ENCODE measurements at regions not wholly inside any gene's neighbourhood (a gene's known extent, or its start where the extent isn't known, plus 50 kb on each side); places are given as distances from the start of the nearest gene placed in this dataset.
"Not testable (repeated sequence)": the region's sequence is repeated elsewhere in the genome, so short reads cannot be mapped to it uniquely, and the experiment has no call there.

DNA sequence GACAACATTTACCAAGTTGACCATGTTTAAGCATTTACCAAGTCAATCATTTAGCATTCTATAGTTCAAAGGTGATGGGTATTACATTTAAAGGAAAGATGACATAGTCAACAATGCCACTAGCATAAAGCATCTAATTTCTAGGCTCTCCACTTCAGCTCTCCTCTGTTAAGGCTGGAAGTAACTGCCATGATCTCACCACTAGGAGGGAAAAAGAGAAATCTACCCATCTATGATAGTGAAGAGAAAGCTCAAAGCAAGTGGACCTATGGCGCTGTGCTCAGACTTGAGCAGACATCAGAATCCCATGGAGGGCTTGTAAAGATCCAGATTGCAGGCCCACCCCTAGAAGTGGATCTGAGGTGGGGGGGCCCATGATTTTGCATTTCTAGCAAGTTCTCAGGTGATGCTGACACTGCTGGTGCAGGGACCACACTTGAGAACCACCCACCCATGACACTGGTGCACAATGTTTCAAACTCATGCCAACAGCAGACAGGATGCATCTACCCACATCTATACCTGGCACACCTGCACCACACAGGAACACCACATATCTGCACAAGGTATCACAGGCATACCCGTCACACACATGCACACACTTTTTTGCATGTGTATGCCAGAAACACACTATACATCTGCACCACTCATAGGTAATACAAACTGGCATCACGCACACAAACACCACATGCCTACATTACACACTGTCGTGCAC, 392.9 kb upstream of the RUNX1 start:
- Histone ChIP-seq H3K4me3 (ENCODE audit: low read depth, low read length) (no peak overlapping the region), H3K9me3 (ENCODE audit: control insufficient read depth, insufficient read depth, low read length) (no peaks in the 10 kb centered on the region), H3K4me1 (ENCODE audit: control insufficient read depth, insufficient read depth, low read length) (no peaks in the 10 kb centered on the region; the same call in 1 of the 2 replicates), H3K27ac (ENCODE audit: low read depth, low read length) (no peak overlapping the region), H3K36me3 (ENCODE audit: control insufficient read depth, insufficient read depth, low read length) (no peaks in the 10 kb centered on the region), H3K27me3 (ENCODE audit: control insufficient read depth, insufficient read depth, low read length) (no peaks in the 10 kb centered on the region), H3K9ac (ENCODE audit: low read depth, low read length) (no peak overlapping the region)

DNA sequence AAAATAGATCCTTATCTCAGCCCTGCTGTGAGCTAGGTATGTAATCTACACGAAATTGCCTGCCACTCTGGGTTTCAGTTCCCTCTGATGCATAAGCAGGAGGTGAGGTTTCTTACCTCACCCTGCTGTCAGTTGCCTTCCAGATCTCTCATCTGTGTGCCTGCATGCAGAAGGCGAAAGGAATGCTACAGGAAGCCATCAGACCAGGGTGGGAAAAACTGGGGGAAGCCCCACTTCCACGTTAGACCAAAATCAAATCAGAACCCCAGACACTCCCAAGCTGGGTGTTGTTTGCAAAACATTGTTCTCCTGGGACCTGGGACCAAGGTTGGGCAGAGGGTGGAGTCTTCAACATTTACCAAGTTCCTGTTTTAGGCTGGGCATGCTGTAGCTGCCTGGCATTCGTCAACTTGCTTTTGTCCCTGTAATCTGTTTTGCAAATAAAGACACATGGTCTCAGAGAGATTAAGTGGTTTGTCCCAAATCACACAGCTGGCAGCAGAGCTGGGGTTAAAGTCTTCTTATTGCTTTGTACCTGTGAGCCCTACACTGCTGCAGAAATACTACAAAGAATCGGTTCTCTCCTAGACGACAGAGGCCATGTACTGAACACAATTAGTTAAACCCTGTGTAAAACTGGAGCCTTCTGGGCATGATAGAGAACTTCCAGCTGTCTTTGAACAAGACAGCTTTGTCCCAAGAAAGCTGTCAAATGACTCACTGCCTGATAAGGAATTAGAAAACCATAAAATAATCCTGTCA, 389.7 kb upstream of the RUNX1 start:
- Histone ChIP-seq H3K4me3 (ENCODE audit: low read depth, low read length) (no peak overlapping the region), H3K9ac (ENCODE audit: low read depth, low read length) (no peak overlapping the region), H3K27me3 (ENCODE audit: control insufficient read depth, insufficient read depth, low read length) (no peaks in the 10 kb centered on the region), H3K4me1 (ENCODE audit: control insufficient read depth, insufficient read depth, low read length) (no peaks in the 10 kb centered on the region; the same call in 1 of the 2 replicates), H3K27ac (ENCODE audit: low read depth, low read length) (no peak overlapping the region), H3K36me3 (ENCODE audit: control insufficient read depth, insufficient read depth, low read length) (no peaks in the 10 kb centered on the region), H3K9me3 (ENCODE audit: control insufficient read depth, insufficient read depth, low read length) (peaks cover 8% of the 10 kb centered on the region; the same call in 1 of the 2 replicates)

- Histone ChIP-seq H3K27me3 (ENCODE audit: control insufficient read depth, insufficient read depth, low read length) (no peaks in the 10 kb centered on the region), H3K4me3 (ENCODE audit: low read depth, low read length) (no peak overlapping the region), H3K4me1 (ENCODE audit: control insufficient read depth, insufficient read depth, low read length) (no peaks in the 10 kb centered on the region; the same call in 1 of the 2 replicates), H3K9me3 (ENCODE audit: control insufficient read depth, insufficient read depth, low read length) (peaks cover 10% of the 10 kb centered on the region; the same call in 1 of the 2 replicates), H3K27ac (ENCODE audit: low read depth, low read length) (no peak overlapping the region), H3K9ac (ENCODE audit: low read depth, low read length) (no peak overlapping the region), H3K36me3 (ENCODE audit: control insufficient read depth, insufficient read depth, low read length) (no peaks in the 10 kb centered on the region)
These were observed 388.8 kb upstream of the RUNX1 start for GRCh38 chr21:35437941-35438340.

GRCh38 chr21:35436899-35437298, 387.8 kb upstream of the RUNX1 start:
- Histone ChIP-seq H3K36me3 (ENCODE audit: control insufficient read depth, insufficient read depth, low read length) (no peaks in the 10 kb centered on the region), H3K9me3 (ENCODE audit: control insufficient read depth, insufficient read depth, low read length) (peaks cover 15% of the 10 kb centered on the region), H3K27me3 (ENCODE audit: control insufficient read depth, insufficient read depth, low read length) (no peaks in the 10 kb centered on the region), H3K4me3 (ENCODE audit: low read depth, low read length) (no peak overlapping the region), H3K4me1 (ENCODE audit: control insufficient read depth, insufficient read depth, low read length) (no peaks in the 10 kb centered on the region; the same call in 1 of the 2 replicates), H3K27ac (ENCODE audit: low read depth, low read length) (no peak overlapping the region), H3K9ac (ENCODE audit: low read depth, low read length) (no peak overlapping the region)

DNA sequence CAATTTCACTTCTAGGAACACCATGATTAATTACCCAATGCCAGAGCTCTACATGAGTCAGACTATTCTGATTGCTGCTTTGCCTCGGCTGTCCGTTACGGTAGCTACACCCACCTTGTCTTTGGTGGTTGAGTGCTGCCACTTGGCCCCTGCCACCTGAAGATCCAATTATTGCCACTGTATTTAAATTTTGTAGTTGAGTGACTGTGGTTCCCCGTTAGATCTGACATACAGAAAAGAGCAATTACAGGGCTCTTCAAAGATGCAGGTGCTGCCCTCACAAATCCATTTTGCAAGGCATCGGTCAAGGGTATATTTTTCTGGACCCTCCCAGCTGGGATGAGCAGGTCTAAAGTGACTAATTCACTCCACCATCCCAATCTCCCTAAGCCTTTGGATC, 383.5 kb upstream of the RUNX1 start:
- not testable (repeated sequence) for H3K36me3 ChIP-seq (ENCODE audit: control insufficient read depth, insufficient read depth, low read length); H3K4me1 ChIP-seq (ENCODE audit: control insufficient read depth, insufficient read depth, low read length); H3K4me3 ChIP-seq (ENCODE audit: low read depth, low read length); H3K27ac ChIP-seq (ENCODE audit: low read depth, low read length); H3K27me3 ChIP-seq (ENCODE audit: control insufficient read depth, insufficient read depth, low read length); H3K9ac ChIP-seq (ENCODE audit: low read depth, low read length)
- H3K9me3 ChIP-seq (ENCODE audit: control insufficient read depth, insufficient read depth, low read length) = peaks cover 20% of the 10 kb centered on the region

DNA sequence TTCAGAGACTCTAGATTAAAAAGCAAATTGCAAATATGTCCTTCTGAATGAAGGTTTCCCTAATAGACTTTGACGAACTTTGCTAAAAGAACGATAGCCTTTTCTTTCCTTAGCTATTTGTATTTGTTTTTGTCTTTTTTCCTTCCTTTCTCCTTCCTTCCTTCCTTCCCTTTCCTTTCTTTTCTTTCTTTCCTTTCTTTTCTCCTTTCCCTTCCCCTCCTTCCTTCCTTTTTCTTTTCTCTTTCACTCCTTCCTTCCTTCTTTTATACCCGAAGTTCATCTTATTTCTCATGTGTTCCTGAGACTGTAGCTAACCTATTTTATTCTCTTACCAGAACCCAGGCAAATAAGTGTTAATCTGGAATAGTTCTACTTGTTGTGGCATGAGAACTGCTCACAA, 381.2 kb upstream of the RUNX1 start:
- Histone ChIP-seq H3K27me3 (ENCODE audit: control insufficient read depth, insufficient read depth, low read length) (no peaks in the 10 kb centered on the region), H3K36me3 (ENCODE audit: control insufficient read depth, insufficient read depth, low read length) (no peaks in the 10 kb centered on the region), H3K27ac (ENCODE audit: low read depth, low read length) (no peak overlapping the region), H3K4me1 (ENCODE audit: control insufficient read depth, insufficient read depth, low read length) (no peaks in the 10 kb centered on the region), H3K9me3 (ENCODE audit: control insufficient read depth, insufficient read depth, low read length) (peaks cover 20% of the 10 kb centered on the region), H3K4me3 (ENCODE audit: low read depth, low read length) (no peak overlapping the region), H3K9ac (ENCODE audit: low read depth, low read length) (no peak overlapping the region)

GRCh38 chr21:35428937-35429336, 379.8 kb upstream of the RUNX1 start:
- Histone ChIP-seq H3K4me1 (ENCODE audit: control insufficient read depth, insufficient read depth, low read length) (no peaks in the 10 kb centered on the region), H3K9me3 (ENCODE audit: control insufficient read depth, insufficient read depth, low read length) (peaks cover 13% of the 10 kb centered on the region), H3K27me3 (ENCODE audit: control insufficient read depth, insufficient read depth, low read length) (no peaks in the 10 kb centered on the region), H3K27ac (ENCODE audit: low read depth, low read length) (no peak overlapping the region), H3K36me3 (ENCODE audit: control insufficient read depth, insufficient read depth, low read length) (no peaks in the 10 kb centered on the region), H3K4me3 (ENCODE audit: low read depth, low read length) (no peak overlapping the region), H3K9ac (ENCODE audit: low read depth, low read length) (no peak overlapping the region)

DNA sequence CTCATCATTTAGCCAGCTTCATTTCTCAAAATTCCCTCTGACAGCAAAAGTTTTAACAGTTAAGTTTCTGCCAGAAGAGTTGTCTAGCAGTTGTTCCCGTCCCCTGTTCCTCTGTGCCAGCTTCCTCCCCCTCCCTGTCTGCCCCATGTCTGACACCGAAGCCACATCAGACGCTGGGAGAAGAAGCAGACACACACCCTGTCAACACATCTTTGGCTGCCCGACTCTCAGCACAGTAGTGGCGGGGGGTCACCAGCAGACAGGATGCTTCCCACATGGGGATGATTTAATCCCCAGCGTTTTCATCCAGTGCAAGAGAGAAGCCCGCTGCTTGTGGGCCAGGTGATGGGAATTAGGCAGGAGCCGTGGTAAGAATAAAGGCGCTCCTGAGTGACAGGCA, 379.4 kb upstream of the RUNX1 start:
- H3K9ac ChIP-seq (ENCODE audit: low read depth, low read length) = no peak overlapping the region
- H3K4me3 ChIP-seq (ENCODE audit: low read depth, low read length) = no peak overlapping the region
- no peaks in the 10 kb centered on the region for H3K27me3 ChIP-seq (ENCODE audit: control insufficient read depth, insufficient read depth, low read length)
- no peak overlapping the region for H3K27ac ChIP-seq (ENCODE audit: low read depth, low read length)
- peaks cover 11% of the 10 kb centered on the region for H3K9me3 ChIP-seq (ENCODE audit: control insufficient read depth, insufficient read depth, low read length)
- H3K36me3 ChIP-seq (ENCODE audit: control insufficient read depth, insufficient read depth, low read length) = no peaks in the 10 kb centered on the region
- H3K4me1 ChIP-seq (ENCODE audit: control insufficient read depth, insufficient read depth, low read length) = no peaks in the 10 kb centered on the region

GRCh38 chr21:35428001-35428320, 378.9 kb upstream of the RUNX1 start:
- Histone ChIP-seq H3K4me3 (ENCODE audit: low read depth, low read length) (no peak overlapping the region), H3K27me3 (ENCODE audit: control insufficient read depth, insufficient read depth, low read length) (no peaks in the 10 kb centered on the region), H3K27ac (ENCODE audit: low read depth, low read length) (no peak overlapping the region), H3K4me1 (ENCODE audit: control insufficient read depth, insufficient read depth, low read length) (no peaks in the 10 kb centered on the region), H3K9ac (ENCODE audit: low read depth, low read length) (no peak overlapping the region), H3K36me3 (ENCODE audit: control insufficient read depth, insufficient read depth, low read length) (no peaks in the 10 kb centered on the region), H3K9me3 (ENCODE audit: control insufficient read depth, insufficient read depth, low read length) (peaks cover 11% of the 10 kb centered on the region)

DNA sequence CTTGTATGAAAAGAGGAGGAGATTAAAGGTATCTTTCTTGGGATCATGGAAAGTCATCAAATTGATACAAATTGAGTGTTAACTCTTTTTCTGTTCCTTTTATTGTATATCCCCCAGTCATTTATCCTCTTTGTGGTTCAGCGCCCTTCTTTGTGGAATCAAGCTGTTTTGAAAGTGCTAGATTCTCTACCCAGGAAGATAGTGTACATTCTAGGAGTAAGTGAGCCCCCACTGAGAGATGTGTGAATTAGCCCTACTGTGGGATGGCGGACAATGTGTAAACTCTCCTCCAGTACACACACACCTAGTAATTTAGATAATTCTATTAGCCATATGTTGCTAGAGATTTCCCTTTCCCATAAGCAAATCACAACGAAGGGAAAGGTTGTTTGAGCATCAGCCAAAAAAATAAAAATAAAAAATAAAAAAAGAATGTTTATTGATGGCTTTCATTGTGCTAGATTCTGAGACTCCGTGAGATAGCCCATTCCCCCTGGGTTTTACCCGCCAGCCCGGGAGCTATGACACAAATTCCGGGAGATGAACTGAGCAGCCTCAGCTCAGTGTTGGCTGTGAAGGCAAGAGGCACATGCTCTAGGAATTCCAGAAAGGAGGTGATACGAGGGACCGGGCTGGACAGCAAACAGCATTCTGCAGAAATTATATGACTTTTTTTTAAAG, 378.4 kb upstream of the RUNX1 start:
- Histone ChIP-seq H3K27ac (ENCODE audit: low read depth, low read length) (no peak overlapping the region), H3K4me1 (ENCODE audit: control insufficient read depth, insufficient read depth, low read length) (no peaks in the 10 kb centered on the region), H3K27me3 (ENCODE audit: control insufficient read depth, insufficient read depth, low read length) (no peaks in the 10 kb centered on the region)

DNA sequence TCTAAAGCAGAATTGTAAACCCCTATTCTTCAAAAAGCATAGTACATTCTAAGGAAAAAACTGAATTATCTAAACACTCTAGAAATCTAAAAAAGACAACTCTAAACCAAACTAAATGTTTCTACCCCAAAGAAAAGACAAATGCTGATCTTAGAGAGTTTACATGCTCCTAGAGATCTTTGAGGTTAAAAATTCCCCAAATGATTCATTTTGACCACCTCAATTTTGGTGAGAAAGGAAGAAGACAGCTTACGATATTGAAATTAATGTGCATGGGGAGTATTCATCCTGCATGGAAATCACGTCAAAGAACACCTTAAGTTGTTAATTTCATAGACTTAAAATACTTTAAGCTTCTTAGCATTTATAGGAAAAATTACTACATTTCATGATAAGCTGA, 377.8 kb upstream of the RUNX1 start:
- H3K27me3 ChIP-seq (ENCODE audit: control insufficient read depth, insufficient read depth, low read length) = no peaks in the 10 kb centered on the region
- no peaks in the 10 kb centered on the region for H3K36me3 ChIP-seq (ENCODE audit: control insufficient read depth, insufficient read depth, low read length)
- H3K9me3 ChIP-seq (ENCODE audit: control insufficient read depth, insufficient read depth, low read length) = peaks cover 11% of the 10 kb centered on the region
- H3K4me1 ChIP-seq (ENCODE audit: control insufficient read depth, insufficient read depth, low read length) = no peaks in the 10 kb centered on the region
- no peak overlapping the region for H3K27ac ChIP-seq (ENCODE audit: low read depth, low read length)
- no peak overlapping the region for H3K4me3 ChIP-seq (ENCODE audit: low read depth, low read length)
- no peak overlapping the region for H3K9ac ChIP-seq (ENCODE audit: low read depth, low read length)

More for the DNA sequence above, 378.4 kb upstream of the RUNX1 start:
- Histone ChIP-seq H3K9ac (ENCODE audit: low read depth, low read length) (no peak overlapping the region), H3K9me3 (ENCODE audit: control insufficient read depth, insufficient read depth, low read length) (peaks cover 10% of the 10 kb centered on the region), H3K4me3 (ENCODE audit: low read depth, low read length) (no peak overlapping the region), H3K36me3 (ENCODE audit: control insufficient read depth, insufficient read depth, low read length) (no peaks in the 10 kb centered on the region)

Data from HUES48 (cell line).